ENCODE measurements at regions not wholly inside any gene's neighbourhood (a gene's known extent, or its start where the extent isn't known, plus 50 kb on each side); places are given as distances from the start of the nearest gene placed in this dataset.
"Not testable (repeated sequence)": the region's sequence is repeated elsewhere in the genome, so short reads cannot be mapped to it uniquely, and the experiment has no call there.

DNA sequence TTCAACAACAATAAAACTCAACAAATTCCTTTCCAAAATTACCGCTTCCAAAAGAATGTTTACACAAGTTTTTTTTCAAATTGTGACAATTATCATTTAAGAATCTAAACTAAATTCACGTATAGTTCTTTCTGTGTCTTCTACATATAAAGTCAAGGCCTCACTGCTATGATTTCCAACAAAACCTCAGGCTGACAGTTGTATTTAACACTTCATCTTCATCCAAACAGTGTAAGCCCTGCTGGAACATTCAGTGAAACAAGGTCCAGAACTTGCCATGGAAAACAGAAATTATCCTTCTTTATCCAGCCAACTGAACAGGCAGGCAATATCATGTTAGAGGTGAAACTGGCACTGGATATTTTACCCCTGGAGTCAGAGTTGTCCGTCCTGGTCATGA is 357.9 kb downstream of the PID1 start:
- Histone ChIP-seq H3K36me3 (no peaks in the 10 kb centered on the region), H3K9me3 (no peaks in the 10 kb centered on the region), H3K4me1 (peaks cover 0 to 5% (median 0%) of the 10 kb centered on the region in 4 donors), H3K4me3 (no peak overlapping the region), H3K27me3 (no peaks in the 10 kb centered on the region), H3K27ac (peak overlapping the region in 1 of 4 donors; percentile 10)
- no peak for ATAC-seq (ENCODE audit: low FRiP score in 2 of 2)
- DNase-seq, result no peak
- 60 to 61% methylated on average over 3 of the region's 3 CpGs for WGBS, 2 donors
- TF ChIP-seq POLR2AphosphoS5 (IDR thresholded peaks at IDR 0.05), result no peak

DNA sequence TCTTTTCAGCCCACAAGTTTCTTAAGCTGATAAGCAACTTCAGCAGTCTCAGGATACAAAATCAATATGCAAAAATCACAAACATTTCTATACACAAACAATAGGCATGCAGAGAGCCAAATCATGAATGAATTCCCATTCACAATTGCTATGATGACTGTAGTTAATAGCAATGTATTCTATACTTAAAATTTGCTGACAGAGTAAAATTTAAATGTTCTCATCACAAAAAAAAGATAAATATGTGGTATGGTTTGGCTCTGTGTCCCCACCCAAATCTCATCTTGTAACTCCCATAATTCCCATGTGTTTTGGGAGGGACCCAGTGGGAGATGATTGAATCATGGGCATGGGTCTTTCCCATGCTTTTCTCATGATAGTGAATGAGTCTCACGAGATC is 360.2 kb downstream of the PID1 start:
- not testable (repeated sequence) for H3K27ac ChIP-seq; DNase-seq; H3K4me1 ChIP-seq; ATAC-seq (ENCODE audit: low FRiP score in 2 of 2); H3K9me3 ChIP-seq; H3K27me3 ChIP-seq; H3K36me3 ChIP-seq; H3K4me3 ChIP-seq
- WGBS, 2 donors, result 78 to 81% methylated on average over 1 of the region's 1 CpG

DNA sequence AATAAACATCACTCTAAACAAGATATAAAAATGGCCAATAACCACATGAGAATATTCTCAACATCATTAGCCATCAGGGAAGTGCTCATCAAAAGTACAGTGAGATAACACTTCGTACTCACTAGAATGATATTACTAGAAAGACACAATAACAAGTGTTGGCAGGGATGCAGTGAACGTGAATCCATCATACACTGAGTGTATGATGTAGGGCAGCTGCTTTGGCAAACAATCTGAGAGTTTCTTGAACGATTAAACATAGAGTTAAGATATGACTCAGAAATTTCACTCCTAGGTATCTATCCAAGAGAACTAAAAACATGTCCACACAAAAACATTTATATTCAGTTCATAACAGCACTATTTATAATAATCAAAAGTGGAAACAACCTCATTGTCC is 368.9 kb downstream of the PID1 start:
- Histone ChIP-seq H3K27me3 (no peaks in the 10 kb centered on the region), H3K4me3 (no peak overlapping the region), H3K4me1 (no peaks in the 10 kb centered on the region), H3K27ac (no peak overlapping the region), H3K36me3 (no peaks in the 10 kb centered on the region), H3K9me3 (no peaks in the 10 kb centered on the region)
- 54 to 59% methylated on average over 3 of the region's 3 CpGs for WGBS, 2 donors
- DNase-seq, result no peak
- TF ChIP-seq EP300 (IDR thresholded peaks at IDR 0.05) (no peak), POLR2A (IDR thresholded peaks at IDR 0.05) (no peak), POLR2AphosphoS5 (IDR thresholded peaks at IDR 0.05) (no peak)
- TF ChIP-seq, protein P1, sequence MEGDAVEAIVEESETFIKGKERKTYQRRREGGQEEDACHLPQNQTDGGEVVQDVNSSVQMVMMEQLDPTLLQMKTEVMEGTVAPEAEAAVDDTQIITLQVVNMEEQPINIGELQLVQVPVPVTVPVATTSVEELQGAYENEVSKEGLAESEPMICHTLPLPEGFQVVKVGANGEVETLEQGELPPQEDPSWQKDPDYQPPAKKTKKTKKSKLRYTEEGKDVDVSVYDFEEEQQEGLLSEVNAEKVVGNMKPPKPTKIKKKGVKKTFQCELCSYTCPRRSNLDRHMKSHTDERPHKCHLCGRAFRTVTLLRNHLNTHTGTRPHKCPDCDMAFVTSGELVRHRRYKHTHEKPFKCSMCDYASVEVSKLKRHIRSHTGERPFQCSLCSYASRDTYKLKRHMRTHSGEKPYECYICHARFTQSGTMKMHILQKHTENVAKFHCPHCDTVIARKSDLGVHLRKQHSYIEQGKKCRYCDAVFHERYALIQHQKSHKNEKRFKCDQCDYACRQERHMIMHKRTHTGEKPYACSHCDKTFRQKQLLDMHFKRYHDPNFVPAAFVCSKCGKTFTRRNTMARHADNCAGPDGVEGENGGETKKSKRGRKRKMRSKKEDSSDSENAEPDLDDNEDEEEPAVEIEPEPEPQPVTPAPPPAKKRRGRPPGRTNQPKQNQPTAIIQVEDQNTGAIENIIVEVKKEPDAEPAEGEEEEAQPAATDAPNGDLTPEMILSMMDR (IDR thresholded peaks at IDR 0.05), result no peak
- no peak for ATAC-seq (ENCODE audit: low FRiP score in 2 of 2)

DNA sequence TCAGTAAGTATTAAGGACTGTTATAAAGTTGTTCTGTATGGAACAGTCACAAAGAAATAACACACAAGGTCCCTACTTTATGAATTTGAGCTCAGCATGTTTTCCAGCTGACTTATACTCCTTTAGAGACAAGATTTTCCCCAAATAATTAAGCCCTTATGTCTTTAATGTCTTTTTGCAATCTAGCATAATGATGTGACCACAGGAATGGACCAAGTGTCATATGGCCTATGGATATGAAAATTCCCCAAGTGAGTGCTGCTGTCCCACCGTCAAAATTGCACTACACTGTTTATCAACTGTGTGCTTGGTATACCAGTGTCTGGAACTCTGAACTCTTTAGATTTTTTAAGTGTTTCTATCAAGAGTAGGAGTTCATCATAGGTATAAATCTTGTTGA is 369.6 kb downstream of the PID1 start:
- H3K27ac ChIP-seq, result no peak overlapping the region
- TF ChIP-seq POLR2A (IDR thresholded peaks at IDR 0.05), result no peak
- no peak for TF ChIP-seq POLR2AphosphoS5 (IDR thresholded peaks at IDR 0.05)
- TF ChIP-seq, protein P1 (IDR thresholded peaks at IDR 0.05), result no peak
- TF ChIP-seq EP300 (IDR thresholded peaks at IDR 0.05), result no peak
- WGBS, 2 donors, result 67 to 71% methylated on average over 1 of the region's 1 CpG
- no peaks in the 10 kb centered on the region for H3K27me3 ChIP-seq
- DNase-seq, result no peak
- no peaks in the 10 kb centered on the region for H3K4me1 ChIP-seq
- no peaks in the 10 kb centered on the region for H3K36me3 ChIP-seq
- no peaks in the 10 kb centered on the region for H3K9me3 ChIP-seq
- ATAC-seq (ENCODE audit: low FRiP score in 2 of 2), result no peak
- H3K4me3 ChIP-seq, result no peak overlapping the region

DNA sequence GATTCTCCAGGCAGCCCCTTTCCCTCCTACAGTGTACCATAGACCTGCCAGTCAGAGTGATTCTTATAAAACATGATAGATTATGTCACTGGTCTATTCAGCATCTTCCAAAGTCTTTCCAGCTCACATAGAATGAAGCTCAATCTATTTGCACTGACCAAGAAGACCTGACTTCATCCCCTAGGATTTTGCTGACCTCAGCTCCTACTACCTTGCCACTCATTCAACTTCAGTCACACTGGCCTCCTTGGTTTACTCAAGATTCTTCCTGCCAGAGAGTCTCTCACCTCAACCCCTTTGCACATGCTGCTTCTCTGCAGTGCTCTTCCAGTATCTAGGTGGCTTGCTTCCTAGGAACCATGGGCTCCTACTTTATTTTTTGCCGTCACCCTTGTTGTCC is 392.9 kb downstream of the PID1 start:
- TF ChIP-seq EP300 (IDR thresholded peaks at IDR 0.05), result no peak
- no peak for TF ChIP-seq POLR2AphosphoS5 (IDR thresholded peaks at IDR 0.05)
- no peak for TF ChIP-seq POLR2A (IDR thresholded peaks at IDR 0.05)
- TF ChIP-seq, protein P1 (IDR thresholded peaks at IDR 0.05), result no peak
- 92 to 100% methylated on average over 1 of the region's 1 CpG for WGBS, 2 donors
- H3K9me3 ChIP-seq, result peaks cover 0 to 7% (median 0%) of the 10 kb centered on the region in 4 donors
- no peak for ATAC-seq (ENCODE audit: low FRiP score in 2 of 2)
- H3K36me3 ChIP-seq, result no peaks in the 10 kb centered on the region
- no peak overlapping the region for H3K27ac ChIP-seq
- no peaks in the 10 kb centered on the region for H3K27me3 ChIP-seq
- no peak overlapping the region for H3K4me3 ChIP-seq
- no peaks in the 10 kb centered on the region for H3K4me1 ChIP-seq
- no peak for DNase-seq

DNA sequence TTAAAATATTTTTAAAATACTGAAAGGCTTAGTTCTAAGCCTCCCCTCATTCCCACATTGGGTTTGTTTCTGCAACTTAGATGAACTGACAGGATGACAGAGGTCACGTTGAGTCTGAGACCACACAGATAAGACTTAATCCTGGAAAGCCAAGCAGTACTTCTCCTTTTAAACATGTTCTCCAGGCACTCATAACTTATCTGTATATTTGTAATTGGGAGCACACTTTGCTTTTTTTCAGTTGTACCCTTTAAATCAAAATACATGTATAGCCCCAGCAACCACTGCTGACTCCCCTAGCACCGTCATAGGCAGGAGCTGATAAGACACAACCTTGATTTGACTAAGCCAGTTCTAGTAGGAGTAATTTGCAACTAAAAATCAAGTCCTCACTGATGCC is 394.8 kb downstream of the PID1 start:
- peaks cover 0 to 7% (median 0%) of the 10 kb centered on the region in 4 donors for H3K9me3 ChIP-seq
- no peaks in the 10 kb centered on the region for H3K27me3 ChIP-seq
- no peak overlapping the region for H3K4me3 ChIP-seq
- DNase-seq, result no peak
- H3K4me1 ChIP-seq, result no peaks in the 10 kb centered on the region
- no peak for ATAC-seq (ENCODE audit: low FRiP score in 2 of 2)
- H3K36me3 ChIP-seq, result no peaks in the 10 kb centered on the region
- no peak overlapping the region for H3K27ac ChIP-seq
- 45 to 57% methylated on average over 2 of the region's 2 CpGs for WGBS, 2 donors
- no peak for TF ChIP-seq POLR2AphosphoS5 (IDR thresholded peaks at IDR 0.05)
- no peak for TF ChIP-seq EP300 (IDR thresholded peaks at IDR 0.05)
- TF ChIP-seq, protein P1 (IDR thresholded peaks at IDR 0.05), result no peak
- no peak for TF ChIP-seq POLR2A (IDR thresholded peaks at IDR 0.05)
